ENCODE measurements at regions not wholly inside any gene's neighbourhood (a gene's known extent, or its start where the extent isn't known, plus 50 kb on each side); places are given as distances from the start of the nearest gene placed in this dataset.
A peak's percentile ranks its signal among the peaks of the same experiment; 100 is the strongest.

- H3K27me3 ChIP-seq (ENCODE audit: insufficient read depth): no peaks in the 10 kb centered on the region
- no peaks in the 10 kb centered on the region for H4K20me1 ChIP-seq (ENCODE audit: insufficient read depth)
- H3K4me3 ChIP-seq (ENCODE audit: low read depth in 2 of 2, low read length in 1 of 2): no peak overlapping the region
- no peaks in the 10 kb centered on the region for H3K9me3 ChIP-seq
- H3K36me3 ChIP-seq (replicated peaks in 1 of 2; ENCODE audit: control insufficient read depth in 1 of 2, insufficient read depth in 2 of 2, low read length in 1 of 2): no peaks in the 10 kb centered on the region
- H3K9ac ChIP-seq: no peak overlapping the region
- ChIA-PET CTCF (no interaction called here), POLR2A (no interaction called here)
- no peaks in the 10 kb centered on the region for H3K79me2 ChIP-seq (ENCODE audit: insufficient read depth)
- no peak for TF ChIP-seq TCF12 (IDR thresholded peaks at IDR 0.05)
- TF ChIP-seq RXRA (IDR thresholded peaks at IDR 0.05; ENCODE audit: borderline replicate concordance, low read depth): no peak
- no peak for TF ChIP-seq TAF1 (IDR thresholded peaks at IDR 0.05; ENCODE audit: borderline replicate concordance, low read depth, low read length)
- no peak for TF ChIP-seq NFIC (IDR thresholded peaks at IDR 0.05; ENCODE audit: borderline replicate concordance)
- TF ChIP-seq, protein P1, sequence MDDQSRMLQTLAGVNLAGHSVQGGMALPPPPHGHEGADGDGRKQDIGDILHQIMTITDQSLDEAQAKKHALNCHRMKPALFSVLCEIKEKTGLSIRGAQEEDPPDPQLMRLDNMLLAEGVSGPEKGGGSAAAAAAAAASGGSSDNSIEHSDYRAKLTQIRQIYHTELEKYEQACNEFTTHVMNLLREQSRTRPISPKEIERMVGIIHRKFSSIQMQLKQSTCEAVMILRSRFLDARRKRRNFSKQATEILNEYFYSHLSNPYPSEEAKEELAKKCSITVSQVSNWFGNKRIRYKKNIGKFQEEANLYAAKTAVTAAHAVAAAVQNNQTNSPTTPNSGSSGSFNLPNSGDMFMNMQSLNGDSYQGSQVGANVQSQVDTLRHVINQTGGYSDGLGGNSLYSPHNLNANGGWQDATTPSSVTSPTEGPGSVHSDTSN (IDR thresholded peaks at IDR 0.05): no peak
- no peak for TF ChIP-seq RAD21 (IDR thresholded peaks at IDR 0.05; ENCODE audit: low read length)
- TF ChIP-seq TEAD4 (IDR thresholded peaks at IDR 0.05; ENCODE audit: borderline replicate concordance, insufficient read depth): no peak
- no peak for TF ChIP-seq POLR2AphosphoS5 (IDR thresholded peaks at IDR 0.05; ENCODE audit: low read depth, low read length)
- TF ChIP-seq RCOR1 (IDR thresholded peaks at IDR 0.05; ENCODE audit: low read length): no peak
- no peak for TF ChIP-seq GABPA (IDR thresholded peaks at IDR 0.05; ENCODE audit: low read depth)
- DNase-seq: no peak
- H3K27ac ChIP-seq (ENCODE audit: low read depth in 2 of 2, low read length in 1 of 2): no peak overlapping the region
- peaks cover 8 to 10% of the 10 kb centered on the region in 2 experiments; a peak in 3 of 4 replicates for H3K4me1 ChIP-seq (ENCODE audit: control insufficient read depth in 1 of 2, insufficient read depth in 2 of 2, low read depth in 1 of 2, low read length in 1 of 2)
- H3K4me2 ChIP-seq: no peak overlapping the region
- no peaks in the 10 kb centered on the region for H3K9me2 ChIP-seq
- no peak overlapping the region for H2AFZ ChIP-seq (ENCODE audit: low read depth)
- peaks cover 15% of the 10 kb centered on the region for H3F3A ChIP-seq (replicated peaks; ENCODE audit: insufficient read depth)
- WGBS (ENCODE audit: low lambda C conversion rate): 80% methylated on average over 1 of the region's 1 CpG
Observed at GRCh38 chr10:31239961-31240360, 79.1 kb upstream of the ZEB1 start.

DNA sequence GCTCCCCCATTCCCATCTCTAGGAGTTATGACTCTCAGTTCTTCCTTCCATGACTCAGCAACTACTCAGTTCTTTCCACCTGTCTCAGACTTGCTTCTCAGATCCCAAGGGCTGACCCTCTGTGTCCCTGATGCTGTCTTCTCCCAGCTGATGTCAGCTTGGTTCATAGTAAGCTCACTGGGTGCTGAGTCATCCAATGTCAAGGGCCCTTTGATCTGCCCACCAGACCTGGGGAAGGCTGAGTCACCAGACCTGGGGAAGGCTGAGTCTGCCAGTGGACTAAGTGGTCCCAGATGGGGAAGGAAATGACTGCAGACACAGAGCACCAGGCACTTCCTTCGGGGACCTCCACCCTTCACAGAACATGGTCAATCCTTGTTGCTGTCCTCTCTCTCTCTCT is 76.1 kb upstream of the ZEB1 start:
- POLR2A ChIA-PET: no interaction called here
- H3K36me3 ChIP-seq (replicated peaks in 1 of 2; ENCODE audit: control insufficient read depth in 1 of 2, insufficient read depth in 2 of 2, low read length in 1 of 2): no peaks in the 10 kb centered on the region
- no peak for TF ChIP-seq EZH2phosphoT487 (IDR thresholded peaks at IDR 0.05; ENCODE audit: borderline replicate concordance, low read depth)
- peak; percentile 99 for TF ChIP-seq FOSL2 (IDR thresholded peaks at IDR 0.05; ENCODE audit: borderline replicate concordance, low read depth)
- TF ChIP-seq, protein P2, sequence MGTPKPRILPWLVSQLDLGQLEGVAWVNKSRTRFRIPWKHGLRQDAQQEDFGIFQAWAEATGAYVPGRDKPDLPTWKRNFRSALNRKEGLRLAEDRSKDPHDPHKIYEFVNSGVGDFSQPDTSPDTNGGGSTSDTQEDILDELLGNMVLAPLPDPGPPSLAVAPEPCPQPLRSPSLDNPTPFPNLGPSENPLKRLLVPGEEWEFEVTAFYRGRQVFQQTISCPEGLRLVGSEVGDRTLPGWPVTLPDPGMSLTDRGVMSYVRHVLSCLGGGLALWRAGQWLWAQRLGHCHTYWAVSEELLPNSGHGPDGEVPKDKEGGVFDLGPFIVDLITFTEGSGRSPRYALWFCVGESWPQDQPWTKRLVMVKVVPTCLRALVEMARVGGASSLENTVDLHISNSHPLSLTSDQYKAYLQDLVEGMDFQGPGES (IDR thresholded peaks at IDR 0.05; ENCODE audit: low read depth, low read length): no peak
- TF ChIP-seq RXRA (IDR thresholded peaks at IDR 0.05; ENCODE audit: borderline replicate concordance, low read depth): peak; percentile 77
- TF ChIP-seq NFIC (IDR thresholded peaks at IDR 0.05; ENCODE audit: borderline replicate concordance): peak; percentile 80
- peak; percentile 97 for TF ChIP-seq JUND (IDR thresholded peaks at IDR 0.05)
- TF ChIP-seq, protein P3, sequence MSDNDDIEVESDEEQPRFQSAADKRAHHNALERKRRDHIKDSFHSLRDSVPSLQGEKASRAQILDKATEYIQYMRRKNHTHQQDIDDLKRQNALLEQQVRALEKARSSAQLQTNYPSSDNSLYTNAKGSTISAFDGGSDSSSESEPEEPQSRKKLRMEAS (IDR thresholded peaks at IDR 0.05; ENCODE audit: low read depth): no peak
- TF ChIP-seq SIN3A (IDR thresholded peaks at IDR 0.05; ENCODE audit: borderline replicate concordance, low read depth, low read length): 0 out of 2 replicates have a peak, but pooled peaks have one; percentile 39
- TF ChIP-seq, protein P1 (IDR thresholded peaks at IDR 0.05): peak; percentile 88
- peak; percentile 44; the same call in 1 of the 2 replicates for TF ChIP-seq ELF1 (IDR thresholded peaks at IDR 0.05)
- peak; percentile 71; the same call in 1 of the 2 replicates for TF ChIP-seq POLR2AphosphoS5 (IDR thresholded peaks at IDR 0.05; ENCODE audit: low read depth, low read length)
- TF ChIP-seq TCF12 (IDR thresholded peaks at IDR 0.05): peak; percentile 99
- TF ChIP-seq EP300 (IDR thresholded peaks at IDR 0.05; ENCODE audit: borderline replicate concordance in 1 of 2, low read depth in 1 of 2, low read length in 1 of 2): peak; percentile 11 to 93; a peak in 2 of 4 replicates
- TF ChIP-seq, protein P4, sequence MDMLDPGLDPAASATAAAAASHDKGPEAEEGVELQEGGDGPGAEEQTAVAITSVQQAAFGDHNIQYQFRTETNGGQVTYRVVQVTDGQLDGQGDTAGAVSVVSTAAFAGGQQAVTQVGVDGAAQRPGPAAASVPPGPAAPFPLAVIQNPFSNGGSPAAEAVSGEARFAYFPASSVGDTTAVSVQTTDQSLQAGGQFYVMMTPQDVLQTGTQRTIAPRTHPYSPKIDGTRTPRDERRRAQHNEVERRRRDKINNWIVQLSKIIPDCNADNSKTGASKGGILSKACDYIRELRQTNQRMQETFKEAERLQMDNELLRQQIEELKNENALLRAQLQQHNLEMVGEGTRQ (IDR thresholded peaks at IDR 0.05; ENCODE audit: borderline replicate concordance, low read depth, low read length): no peak
- TF ChIP-seq MXI1 (IDR thresholded peaks at IDR 0.05; ENCODE audit: low read depth, low read length): no peak
- no peak for TF ChIP-seq RCOR1 (IDR thresholded peaks at IDR 0.05; ENCODE audit: low read length)
- TF ChIP-seq RAD21 (IDR thresholded peaks at IDR 0.05; ENCODE audit: low read length): no peak

More for the DNA sequence above, 76.1 kb upstream of the ZEB1 start:
- peaks cover 8 to 10% of the 10 kb centered on the region in 2 experiments; a peak in 3 of 4 replicates for H3K4me1 ChIP-seq (ENCODE audit: control insufficient read depth in 1 of 2, insufficient read depth in 2 of 2, low read depth in 1 of 2, low read length in 1 of 2)
- H3K9me2 ChIP-seq: no peaks in the 10 kb centered on the region
- H4K20me1 ChIP-seq (ENCODE audit: insufficient read depth): no peaks in the 10 kb centered on the region
- peak overlapping the region in 1 of 2 experiments; percentile 73; a peak in 2 of 4 replicates for H3K27ac ChIP-seq (ENCODE audit: low read depth in 2 of 2, low read length in 1 of 2)
- no peak overlapping the region for H2AFZ ChIP-seq (ENCODE audit: low read depth)
- peaks cover 15% of the 10 kb centered on the region for H3F3A ChIP-seq (replicated peaks; ENCODE audit: insufficient read depth)
- no peak overlapping the region for H3K9ac ChIP-seq
- no peaks in the 10 kb centered on the region for H3K9me3 ChIP-seq
- CTCF ChIA-PET: no interaction called here
- 0% methylated on average over 1 of the region's 1 CpG for WGBS (ENCODE audit: low lambda C conversion rate)
- no peak overlapping the region for H3K4me3 ChIP-seq (ENCODE audit: low read depth in 2 of 2, low read length in 1 of 2)
- no peaks in the 10 kb centered on the region for H3K79me2 ChIP-seq (ENCODE audit: insufficient read depth)
- H3K4me2 ChIP-seq: peak overlapping the region; percentile 50
- peak; percentile 20 for DNase-seq
- H3K27me3 ChIP-seq (ENCODE audit: insufficient read depth): no peaks in the 10 kb centered on the region
